ENCODE measurements at regions not wholly inside any gene's neighbourhood (a gene's known extent, or its start where the extent isn't known, plus 50 kb on each side); places are given as distances from the start of the nearest gene placed in this dataset.

GRCh38 chr13:68467160-68467559 is 1237.0 kb upstream of the PCDH9 start:
- no peak overlapping the region for H3K27ac ChIP-seq
- no peak for ATAC-seq
- TF ChIP-seq CTCF (IDR thresholded peaks at IDR 0.05): no peak
- no peaks in the 10 kb centered on the region for H3K9me3 ChIP-seq
- H3K36me3 ChIP-seq: no peaks in the 10 kb centered on the region
- no peaks in the 10 kb centered on the region for H3K4me1 ChIP-seq
- intact Hi-C loops (cut with DNase I): no loop called here
- no peak overlapping the region for H3K4me3 ChIP-seq
- no peaks in the 10 kb centered on the region for H3K27me3 ChIP-seq (ENCODE audit: low read depth)
- DNase-seq: no peak

- intact Hi-C loops (cut with DNase I): no loop called here
- TF ChIP-seq CTCF (IDR thresholded peaks at IDR 0.05): no peak
- no peak overlapping the region for H3K4me3 ChIP-seq
- H3K27ac ChIP-seq: no peak overlapping the region
- H3K4me1 ChIP-seq: no peaks in the 10 kb centered on the region
- no peak for DNase-seq
- H3K9me3 ChIP-seq: no peaks in the 10 kb centered on the region
- ATAC-seq: no peak
- H3K36me3 ChIP-seq: no peaks in the 10 kb centered on the region
- no peaks in the 10 kb centered on the region for H3K27me3 ChIP-seq (ENCODE audit: low read depth)
These were observed 1210.7 kb upstream of the PCDH9 start for GRCh38 chr13:68440874-68441273.

GRCh38 chr13:68439817-68440216 is 1209.7 kb upstream of the PCDH9 start:
- H3K4me3 ChIP-seq: no peak overlapping the region
- no peak for TF ChIP-seq CTCF (IDR thresholded peaks at IDR 0.05)
- H3K27ac ChIP-seq: no peak overlapping the region
- no peaks in the 10 kb centered on the region for H3K36me3 ChIP-seq
- DNase-seq (no peak), ATAC-seq (no peak)
- no peaks in the 10 kb centered on the region for H3K9me3 ChIP-seq
- H3K4me1 ChIP-seq: no peaks in the 10 kb centered on the region
- intact Hi-C loops (cut with DNase I): no loop called here
- no peaks in the 10 kb centered on the region for H3K27me3 ChIP-seq (ENCODE audit: low read depth)

GRCh38 chr13:68428292-68428691 is 1198.2 kb upstream of the PCDH9 start:
- ATAC-seq: no peak
- no peak for TF ChIP-seq CTCF (IDR thresholded peaks at IDR 0.05)
- H3K36me3 ChIP-seq: no peaks in the 10 kb centered on the region
- no peaks in the 10 kb centered on the region for H3K27me3 ChIP-seq (ENCODE audit: low read depth)
- intact Hi-C loops (cut with DNase I): no loop called here
- H3K9me3 ChIP-seq: peaks cover 5% of the 10 kb centered on the region
- H3K4me1 ChIP-seq: no peaks in the 10 kb centered on the region
- DNase-seq: no peak
- H3K4me3 ChIP-seq: no peak overlapping the region
- no peak overlapping the region for H3K27ac ChIP-seq

GRCh38 chr13:68417801-68418200 is 1187.7 kb upstream of the PCDH9 start:
- no peaks in the 10 kb centered on the region for H3K9me3 ChIP-seq
- H3K36me3 ChIP-seq: no peaks in the 10 kb centered on the region
- no peak overlapping the region for H3K27ac ChIP-seq
- no peaks in the 10 kb centered on the region for H3K4me1 ChIP-seq
- no peaks in the 10 kb centered on the region for H3K27me3 ChIP-seq (ENCODE audit: low read depth)
- no peak overlapping the region for H3K4me3 ChIP-seq
- ATAC-seq (no peak), DNase-seq (no peak)
- intact Hi-C loops (cut with DNase I): no loop called here
- TF ChIP-seq CTCF (IDR thresholded peaks at IDR 0.05): no peak

GRCh38 chr13:68410007-68410406 is 1179.9 kb upstream of the PCDH9 start:
- Histone ChIP-seq H3K27me3 (ENCODE audit: low read depth) (no peaks in the 10 kb centered on the region), H3K4me1 (no peaks in the 10 kb centered on the region), H3K36me3 (no peaks in the 10 kb centered on the region), H3K4me3 (no peak overlapping the region), H3K27ac (no peak overlapping the region), H3K9me3 (no peaks in the 10 kb centered on the region)
- no peak for TF ChIP-seq CTCF (IDR thresholded peaks at IDR 0.05)
- ATAC-seq (no peak), DNase-seq (no peak)
- intact Hi-C loops (cut with DNase I): no loop called here

Measured in lower lobe of right lung (tissue), 2 donors.